ENCODE measurements at regions not wholly inside any gene's neighbourhood (a gene's known extent, or its start where the extent isn't known, plus 50 kb on each side); places are given as distances from the start of the nearest gene placed in this dataset.

DNA sequence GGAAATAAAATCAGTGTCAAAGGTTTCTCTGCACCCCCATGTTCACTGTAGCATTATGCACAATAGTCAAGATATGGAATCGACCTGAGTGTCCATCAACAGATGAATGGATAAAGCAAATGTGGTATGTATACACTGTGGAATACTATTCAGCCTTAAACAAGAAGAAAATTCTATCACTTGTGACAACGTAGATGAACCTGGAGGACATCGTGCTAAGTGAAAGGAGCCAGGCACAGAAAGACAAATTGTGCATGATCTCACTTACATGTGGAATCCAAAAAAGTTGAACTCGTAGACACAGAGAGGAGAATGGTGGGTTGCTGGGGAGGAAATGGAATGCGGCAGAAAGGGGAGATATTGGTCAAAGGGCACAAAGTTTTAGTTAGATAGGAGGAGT is 136.3 kb upstream of the ESR1 start (continued):
- TF ChIP-seq, protein P1, sequence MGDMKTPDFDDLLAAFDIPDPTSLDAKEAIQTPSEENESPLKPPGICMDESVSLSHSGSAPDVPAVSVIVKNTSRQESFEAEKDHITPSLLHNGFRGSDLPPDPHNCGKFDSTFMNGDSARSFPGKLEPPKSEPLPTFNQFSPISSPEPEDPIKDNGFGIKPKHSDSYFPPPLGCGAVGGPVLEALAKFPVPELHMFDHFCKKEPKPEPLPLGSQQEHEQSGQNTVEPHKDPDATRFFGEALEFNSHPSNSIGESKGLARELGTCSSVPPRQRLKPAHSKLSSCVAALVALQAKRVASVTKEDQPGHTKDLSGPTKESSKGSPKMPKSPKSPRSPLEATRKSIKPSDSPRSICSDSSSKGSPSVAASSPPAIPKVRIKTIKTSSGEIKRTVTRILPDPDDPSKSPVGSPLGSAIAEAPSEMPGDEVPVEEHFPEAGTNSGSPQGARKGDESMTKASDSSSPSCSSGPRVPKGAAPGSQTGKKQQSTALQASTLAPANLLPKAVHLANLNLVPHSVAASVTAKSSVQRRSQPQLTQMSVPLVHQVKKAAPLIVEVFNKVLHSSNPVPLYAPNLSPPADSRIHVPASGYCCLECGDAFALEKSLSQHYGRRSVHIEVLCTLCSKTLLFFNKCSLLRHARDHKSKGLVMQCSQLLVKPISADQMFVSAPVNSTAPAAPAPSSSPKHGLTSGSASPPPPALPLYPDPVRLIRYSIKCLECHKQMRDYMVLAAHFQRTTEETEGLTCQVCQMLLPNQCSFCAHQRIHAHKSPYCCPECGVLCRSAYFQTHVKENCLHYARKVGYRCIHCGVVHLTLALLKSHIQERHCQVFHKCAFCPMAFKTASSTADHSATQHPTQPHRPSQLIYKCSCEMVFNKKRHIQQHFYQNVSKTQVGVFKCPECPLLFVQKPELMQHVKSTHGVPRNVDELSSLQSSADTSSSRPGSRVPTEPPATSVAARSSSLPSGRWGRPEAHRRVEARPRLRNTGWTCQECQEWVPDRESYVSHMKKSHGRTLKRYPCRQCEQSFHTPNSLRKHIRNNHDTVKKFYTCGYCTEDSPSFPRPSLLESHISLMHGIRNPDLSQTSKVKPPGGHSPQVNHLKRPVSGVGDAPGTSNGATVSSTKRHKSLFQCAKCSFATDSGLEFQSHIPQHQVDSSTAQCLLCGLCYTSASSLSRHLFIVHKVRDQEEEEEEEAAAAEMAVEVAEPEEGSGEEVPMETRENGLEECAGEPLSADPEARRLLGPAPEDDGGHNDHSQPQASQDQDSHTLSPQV (IDR thresholded peaks at IDR 0.05), result no peak
- TF ChIP-seq FOXK2 (IDR thresholded peaks at IDR 0.05) (no peak), NFIC (IDR thresholded peaks at IDR 0.05; ENCODE audit: low read depth, low read length) (no peak), POU2F2 (IDR thresholded peaks at IDR 0.05; ENCODE audit: borderline replicate concordance, low read depth, low read length) (no peak)

- in situ Hi-C loops (cut with MboI), result no loop called here
These were observed 132.9 kb upstream of the ESR1 start for GRCh38 chr6:151674578-151674977.

More at GRCh38 chr6:151674578-151674977, 132.9 kb upstream of the ESR1 start:
- H3K4me1 ChIP-seq (ENCODE audit: control insufficient read depth, insufficient read depth, low read length), result peaks cover 5% of the 10 kb centered on the region; the same call in 1 of the 2 replicates
- ChIA-PET RAD21 (ENCODE audit: unreplicated experiment) (interaction anchor here (0.6 to 2.8 kb wide), 3 partner anchors 16 to 664 kb away, joined by 3 to 13 read pairs (median 9); no protein-coding TSS in a partner anchor), CTCF (interaction anchor here (1.0 to 3.3 kb wide), 11 partner anchors 9 to 664 kb away, joined by 4 to 33 read pairs (median 15); no protein-coding TSS in a partner anchor), POLR2A (no interaction called here), SMC1A (ENCODE audit: uncharacterized antibody, unreplicated experiment) (interaction anchor here (1.0 to 4.1 kb wide), 8 partner anchors 12 to 664 kb away, joined by 3 to 32 read pairs (median 6); no protein-coding TSS in a partner anchor)
- no peak for DNase-seq (ENCODE audit: low read depth, low spot score)
- no peak for TF ChIP-seq ZBTB4 (CRISPR knock-in tag; IDR thresholded peaks at IDR 0.05)
- TF ChIP-seq ASH2L (IDR thresholded peaks at IDR 0.05; ENCODE audit: borderline replicate concordance, low read depth), result no peak
- TF ChIP-seq, protein P2, sequence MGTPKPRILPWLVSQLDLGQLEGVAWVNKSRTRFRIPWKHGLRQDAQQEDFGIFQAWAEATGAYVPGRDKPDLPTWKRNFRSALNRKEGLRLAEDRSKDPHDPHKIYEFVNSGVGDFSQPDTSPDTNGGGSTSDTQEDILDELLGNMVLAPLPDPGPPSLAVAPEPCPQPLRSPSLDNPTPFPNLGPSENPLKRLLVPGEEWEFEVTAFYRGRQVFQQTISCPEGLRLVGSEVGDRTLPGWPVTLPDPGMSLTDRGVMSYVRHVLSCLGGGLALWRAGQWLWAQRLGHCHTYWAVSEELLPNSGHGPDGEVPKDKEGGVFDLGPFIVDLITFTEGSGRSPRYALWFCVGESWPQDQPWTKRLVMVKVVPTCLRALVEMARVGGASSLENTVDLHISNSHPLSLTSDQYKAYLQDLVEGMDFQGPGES (IDR thresholded peaks at IDR 0.05), result no peak
- TF ChIP-seq CBFB (IDR thresholded peaks at IDR 0.05; ENCODE audit: low read depth), result no peak
- WGBS (ENCODE audit: insufficient coverage, insufficient replicate concordance, low lambda C conversion rate, missing lambda C conversion rate), result 100% methylated on average over 3 of the region's 3 CpGs
- no peaks in the 10 kb centered on the region for H3K36me3 ChIP-seq (ENCODE audit: control insufficient read depth in 2 of 2, insufficient read depth in 2 of 2, low read length in 1 of 2)
- H3K27me3 ChIP-seq (replicated peaks in 1 of 2; ENCODE audit: control insufficient read depth in 2 of 2, insufficient read depth in 2 of 2, low read length in 1 of 2), result no peaks in the 10 kb centered on the region; a peak in 1 of 4 replicates
- H3K4me2 ChIP-seq (ENCODE audit: control insufficient read depth, insufficient read depth), result no peak overlapping the region
- ATAC-seq, result no peak
- H3K27ac ChIP-seq (ENCODE audit: control insufficient read depth, insufficient read depth), result no peak overlapping the region
- no peak for FAIRE-seq
- no peaks in the 10 kb centered on the region for H4K20me1 ChIP-seq (ENCODE audit: control insufficient read depth, insufficient read depth)
- no peak overlapping the region for H2AFZ ChIP-seq (ENCODE audit: control insufficient read depth, low read depth, low read length)
- H3K9ac ChIP-seq (ENCODE audit: control insufficient read depth, insufficient read depth, low read length), result no peak overlapping the region
- BruUV-seq (replicated peaks), result no TSS peak
- H3K4me3 ChIP-seq, result no peak overlapping the region
- intact Hi-C loops (cut with micrococcal nuclease; ENCODE audit: unreplicated experiment), result loop anchor here (2.0 to 5.0 kb wide), 3 partner anchors 90 to 683 kb away; no protein-coding TSS in a partner anchor
- H3K79me2 ChIP-seq (ENCODE audit: control insufficient read depth, insufficient read depth, low read length), result no peaks in the 10 kb centered on the region
- no peaks in the 10 kb centered on the region for H3K9me3 ChIP-seq (replicated peaks; ENCODE audit: control insufficient read depth, insufficient read depth, low read length)

Measured in GM12878 (cell line).